ENCODE measurements at regions not wholly inside any gene's neighbourhood (a gene's known extent, or its start where the extent isn't known, plus 50 kb on each side); places are given as distances from the start of the nearest gene placed in this dataset.

- Mint-ChIP-seq H3K4me1 (no peaks in the 10 kb centered on the region), H3K27me3 (ENCODE audit: low read depth) (peaks cover 12% of the 10 kb centered on the region), H3K27ac (no peak overlapping the region), H3K9me3 (peaks cover 37% of the 10 kb centered on the region), H3K36me3 (peaks cover 26% of the 10 kb centered on the region), H3K4me3 (no peak overlapping the region)
- ATAC-seq (no peak), DNase-seq (ENCODE audit: low spot score) (no peak)
- TF ChIP-seq FOXP1 (CRISPR knock-in tag; IDR thresholded peaks at IDR 0.05; ENCODE audit: borderline replicate concordance) (no peak), ZNF425 (CRISPR knock-in tag; conservative IDR thresholded peaks at IDR 0.05) (no peak), EMX1 (CRISPR knock-in tag; IDR thresholded peaks at IDR 0.05) (no peak), SOX15 (CRISPR knock-in tag; IDR thresholded peaks at IDR 0.05) (no peak), ATF2 (CRISPR knock-in tag; IDR thresholded peaks at IDR 0.05; ENCODE audit: borderline replicate concordance, low read depth) (no peak), ZNF423 (CRISPR knock-in tag; IDR thresholded peaks at IDR 0.05) (no peak), NR3C1 (CRISPR knock-in tag; conservative IDR thresholded peaks at IDR 0.05; ENCODE audit: low read depth) (no peak), GRHL2 (CRISPR knock-in tag; IDR thresholded peaks at IDR 0.05; ENCODE audit: insufficient replicate concordance, severe bottlenecking) (no peak), SP1 (CRISPR knock-in tag; conservative IDR thresholded peaks at IDR 0.05) (no peak)
- TF ChIP-seq, protein P1, sequence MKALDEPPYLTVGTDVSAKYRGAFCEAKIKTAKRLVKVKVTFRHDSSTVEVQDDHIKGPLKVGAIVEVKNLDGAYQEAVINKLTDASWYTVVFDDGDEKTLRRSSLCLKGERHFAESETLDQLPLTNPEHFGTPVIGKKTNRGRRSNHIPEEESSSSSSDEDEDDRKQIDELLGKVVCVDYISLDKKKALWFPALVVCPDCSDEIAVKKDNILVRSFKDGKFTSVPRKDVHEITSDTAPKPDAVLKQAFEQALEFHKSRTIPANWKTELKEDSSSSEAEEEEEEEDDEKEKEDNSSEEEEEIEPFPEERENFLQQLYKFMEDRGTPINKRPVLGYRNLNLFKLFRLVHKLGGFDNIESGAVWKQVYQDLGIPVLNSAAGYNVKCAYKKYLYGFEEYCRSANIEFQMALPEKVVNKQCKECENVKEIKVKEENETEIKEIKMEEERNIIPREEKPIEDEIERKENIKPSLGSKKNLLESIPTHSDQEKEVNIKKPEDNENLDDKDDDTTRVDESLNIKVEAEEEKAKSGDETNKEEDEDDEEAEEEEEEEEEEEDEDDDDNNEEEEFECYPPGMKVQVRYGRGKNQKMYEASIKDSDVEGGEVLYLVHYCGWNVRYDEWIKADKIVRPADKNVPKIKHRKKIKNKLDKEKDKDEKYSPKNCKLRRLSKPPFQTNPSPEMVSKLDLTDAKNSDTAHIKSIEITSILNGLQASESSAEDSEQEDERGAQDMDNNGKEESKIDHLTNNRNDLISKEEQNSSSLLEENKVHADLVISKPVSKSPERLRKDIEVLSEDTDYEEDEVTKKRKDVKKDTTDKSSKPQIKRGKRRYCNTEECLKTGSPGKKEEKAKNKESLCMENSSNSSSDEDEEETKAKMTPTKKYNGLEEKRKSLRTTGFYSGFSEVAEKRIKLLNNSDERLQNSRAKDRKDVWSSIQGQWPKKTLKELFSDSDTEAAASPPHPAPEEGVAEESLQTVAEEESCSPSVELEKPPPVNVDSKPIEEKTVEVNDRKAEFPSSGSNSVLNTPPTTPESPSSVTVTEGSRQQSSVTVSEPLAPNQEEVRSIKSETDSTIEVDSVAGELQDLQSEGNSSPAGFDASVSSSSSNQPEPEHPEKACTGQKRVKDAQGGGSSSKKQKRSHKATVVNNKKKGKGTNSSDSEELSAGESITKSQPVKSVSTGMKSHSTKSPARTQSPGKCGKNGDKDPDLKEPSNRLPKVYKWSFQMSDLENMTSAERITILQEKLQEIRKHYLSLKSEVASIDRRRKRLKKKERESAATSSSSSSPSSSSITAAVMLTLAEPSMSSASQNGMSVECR (CRISPR knock-in tag; IDR thresholded peaks at IDR 0.05; ENCODE audit: borderline replicate concordance): no peak
- ChIA-PET POLR2A (no interaction called here), CTCF (no interaction called here)
Observed at GRCh38 chr7:45470031-45470430, 104.1 kb upstream of the ADCY1 start.

GRCh38 chr7:45479781-45480180, 94.4 kb upstream of the ADCY1 start:
- no peaks in the 10 kb centered on the region; the same call in 1 of the 2 replicates for H3K9me3 Mint-ChIP-seq
- CTCF ChIA-PET: no interaction called here
- no peak for TF ChIP-seq ELF4 (CRISPR knock-in tag; IDR thresholded peaks at IDR 0.05; ENCODE audit: low read depth)
- TF ChIP-seq NR1H2 (CRISPR knock-in tag; IDR thresholded peaks at IDR 0.05): no peak
- no peak for TF ChIP-seq SMAD3 (CRISPR knock-in tag; IDR thresholded peaks at IDR 0.05; ENCODE audit: borderline replicate concordance)
- TF ChIP-seq, protein P2, sequence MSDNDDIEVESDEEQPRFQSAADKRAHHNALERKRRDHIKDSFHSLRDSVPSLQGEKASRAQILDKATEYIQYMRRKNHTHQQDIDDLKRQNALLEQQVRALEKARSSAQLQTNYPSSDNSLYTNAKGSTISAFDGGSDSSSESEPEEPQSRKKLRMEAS (CRISPR knock-in tag; IDR thresholded peaks at IDR 0.05): no peak
- TF ChIP-seq, protein P3, sequence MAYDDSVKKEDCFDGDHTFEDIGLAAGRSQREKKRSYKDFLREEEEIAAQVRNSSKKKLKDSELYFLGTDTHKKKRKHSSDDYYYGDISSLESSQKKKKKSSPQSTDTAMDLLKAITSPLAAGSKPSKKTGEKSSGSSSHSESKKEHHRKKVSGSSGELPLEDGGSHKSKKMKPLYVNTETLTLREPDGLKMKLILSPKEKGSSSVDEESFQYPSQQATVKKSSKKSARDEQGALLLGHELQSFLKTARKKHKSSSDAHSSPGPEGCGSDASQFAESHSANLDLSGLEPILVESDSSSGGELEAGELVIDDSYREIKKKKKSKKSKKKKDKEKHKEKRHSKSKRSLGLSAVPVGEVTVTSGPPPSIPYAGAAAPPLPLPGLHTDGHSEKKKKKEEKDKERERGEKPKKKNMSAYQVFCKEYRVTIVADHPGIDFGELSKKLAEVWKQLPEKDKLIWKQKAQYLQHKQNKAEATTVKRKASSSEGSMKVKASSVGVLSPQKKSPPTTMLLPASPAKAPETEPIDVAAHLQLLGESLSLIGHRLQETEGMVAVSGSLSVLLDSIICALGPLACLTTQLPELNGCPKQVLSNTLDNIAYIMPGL (CRISPR knock-in tag; IDR thresholded peaks at IDR 0.05): no peak
- TF ChIP-seq ZNF138 (CRISPR knock-in tag; conservative IDR thresholded peaks at IDR 0.05): no peak
- TF ChIP-seq, protein P4, sequence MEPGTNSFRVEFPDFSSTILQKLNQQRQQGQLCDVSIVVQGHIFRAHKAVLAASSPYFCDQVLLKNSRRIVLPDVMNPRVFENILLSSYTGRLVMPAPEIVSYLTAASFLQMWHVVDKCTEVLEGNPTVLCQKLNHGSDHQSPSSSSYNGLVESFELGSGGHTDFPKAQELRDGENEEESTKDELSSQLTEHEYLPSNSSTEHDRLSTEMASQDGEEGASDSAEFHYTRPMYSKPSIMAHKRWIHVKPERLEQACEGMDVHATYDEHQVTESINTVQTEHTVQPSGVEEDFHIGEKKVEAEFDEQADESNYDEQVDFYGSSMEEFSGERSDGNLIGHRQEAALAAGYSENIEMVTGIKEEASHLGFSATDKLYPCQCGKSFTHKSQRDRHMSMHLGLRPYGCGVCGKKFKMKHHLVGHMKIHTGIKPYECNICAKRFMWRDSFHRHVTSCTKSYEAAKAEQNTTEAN (CRISPR knock-in tag; IDR thresholded peaks at IDR 0.05): no peak
- ATAC-seq (no peak), DNase-seq (ENCODE audit: low spot score) (no peak)
- no peaks in the 10 kb centered on the region for H3K36me3 Mint-ChIP-seq
- no peaks in the 10 kb centered on the region for H3K27me3 Mint-ChIP-seq (ENCODE audit: low read depth)
- peaks cover 31% of the 10 kb centered on the region for H3K4me1 Mint-ChIP-seq
- no peak overlapping the region for H3K27ac Mint-ChIP-seq
- POLR2A ChIA-PET: no interaction called here
- no peak overlapping the region for H3K4me3 Mint-ChIP-seq

All from WTC11 (cell line).